ENCODE measurements at regions not wholly inside any gene's neighbourhood (a gene's known extent, or its start where the extent isn't known, plus 50 kb on each side); places are given as distances from the start of the nearest gene placed in this dataset.

GRCh38 chr10:128286141-128286761, 160.0 kb upstream of the MKI67 start:
- no peak for DNase-seq

GRCh38 chr10:128286762-128287500, 160.7 kb upstream of the MKI67 start:
- DNase-seq: no peak

GRCh38 chr10:128287921-128288320, 161.7 kb upstream of the MKI67 start:
- DNase-seq: no peak

- DNase-seq: no peak
Observed at GRCh38 chr10:128289621-128290020, 163.4 kb upstream of the MKI67 start.

- no peak for DNase-seq
Observed at GRCh38 chr10:128295003-128295402, 168.8 kb upstream of the MKI67 start.

- no peak for DNase-seq
Observed at GRCh38 chr10:128296253-128297007, 170.2 kb upstream of the MKI67 start.

- no peak for DNase-seq
Observed at GRCh38 chr10:128297709-128298378, 171.6 kb upstream of the MKI67 start.

- DNase-seq: no peak
Observed at GRCh38 chr10:128298587-128298986, 172.4 kb upstream of the MKI67 start.

GRCh38 chr10:128300290-128300824, 174.1 kb upstream of the MKI67 start:
- DNase-seq: no peak

- no peak for DNase-seq
Observed at GRCh38 chr10:128301051-128301450, 174.8 kb upstream of the MKI67 start.

GRCh38 chr10:128302808-128303207, 176.6 kb upstream of the MKI67 start:
- DNase-seq: no peak

GRCh38 chr10:128304271-128304670, 178.0 kb upstream of the MKI67 start:
- DNase-seq: no peak

- DNase-seq: no peak
Observed at GRCh38 chr10:128305601-128306345, 179.6 kb upstream of the MKI67 start.

GRCh38 chr10:128306535-128306934, 180.3 kb upstream of the MKI67 start:
- DNase-seq: no peak

GRCh38 chr10:128306966-128307365, 180.7 kb upstream of the MKI67 start:
- no peak for DNase-seq

- no peak for DNase-seq
Observed at GRCh38 chr10:128307820-128308219, 181.6 kb upstream of the MKI67 start.

- DNase-seq: no peak
Observed at GRCh38 chr10:128310971-128311658, 184.9 kb upstream of the MKI67 start.

- DNase-seq: no peak
Observed at GRCh38 chr10:128312250-128312649, 186.0 kb upstream of the MKI67 start.

GRCh38 chr10:128314686-128315085, 188.5 kb upstream of the MKI67 start:
- no peak for DNase-seq

- DNase-seq: no peak
Observed at GRCh38 chr10:128316121-128316726, 190.0 kb upstream of the MKI67 start.

GRCh38 chr10:128316925-128317324, 190.7 kb upstream of the MKI67 start:
- DNase-seq: no peak

All from stimulated activated CD4-positive, alpha-beta T cell treated with anti-CD3 and anti-CD28 coated beads, Interleukin-4, amount 100 ng/mL, for 1 hour (primary cell).